GM04503 (cell line): ENCODE measurements at regions not wholly inside any gene's neighbourhood (a gene's known extent, or its start where the extent isn't known, plus 50 kb on each side); places are given as distances from the start of the nearest gene placed in this dataset.

Source experiments
- DNase-seq: peaks from one replicate; pipeline ENCODE4 v3.0.0-alpha.2; 2012; ENCODE audit warnings: low read depth

DNA sequence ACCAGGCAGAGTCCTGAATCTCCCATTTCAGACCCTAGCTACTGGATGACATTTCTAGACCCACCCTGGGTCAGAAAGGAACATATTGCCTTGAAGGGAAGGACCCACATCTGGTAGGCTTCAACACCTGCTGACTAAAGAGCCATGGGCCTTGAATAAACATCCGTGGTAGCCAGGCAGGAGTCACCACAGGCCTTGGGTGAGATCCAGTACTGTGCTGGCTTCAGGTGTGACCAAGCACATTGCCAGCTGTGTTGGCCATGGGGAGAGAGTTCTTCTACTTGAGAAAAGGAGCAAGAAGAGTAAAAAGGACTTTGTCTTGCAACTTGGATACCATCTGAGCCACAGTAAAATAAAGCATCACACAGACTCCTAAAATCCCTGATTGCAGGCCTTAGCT is 332.6 kb downstream of the SLC16A7 start:
- DNase-seq, result no peak

DNA sequence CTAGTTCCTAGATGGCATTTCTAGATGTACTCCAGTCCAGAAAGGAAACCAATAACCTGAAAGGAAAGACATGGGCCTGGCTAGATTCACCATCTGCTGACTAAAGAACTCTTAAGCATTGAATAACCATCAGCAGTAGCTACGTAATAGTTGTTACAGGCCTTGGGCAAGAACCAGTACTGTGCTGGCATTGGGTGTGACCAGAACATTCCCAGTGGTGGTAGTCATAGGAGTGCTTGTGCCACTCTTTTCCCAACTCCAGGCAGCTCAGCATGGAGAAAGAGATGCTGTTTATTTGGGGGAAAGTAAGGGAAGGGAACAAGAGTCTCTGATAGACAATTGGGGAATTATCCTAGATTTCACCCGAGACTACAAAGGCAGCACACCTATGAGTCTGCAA is 333.3 kb downstream of the SLC16A7 start:
- peak; percentile 63 for DNase-seq

DNA sequence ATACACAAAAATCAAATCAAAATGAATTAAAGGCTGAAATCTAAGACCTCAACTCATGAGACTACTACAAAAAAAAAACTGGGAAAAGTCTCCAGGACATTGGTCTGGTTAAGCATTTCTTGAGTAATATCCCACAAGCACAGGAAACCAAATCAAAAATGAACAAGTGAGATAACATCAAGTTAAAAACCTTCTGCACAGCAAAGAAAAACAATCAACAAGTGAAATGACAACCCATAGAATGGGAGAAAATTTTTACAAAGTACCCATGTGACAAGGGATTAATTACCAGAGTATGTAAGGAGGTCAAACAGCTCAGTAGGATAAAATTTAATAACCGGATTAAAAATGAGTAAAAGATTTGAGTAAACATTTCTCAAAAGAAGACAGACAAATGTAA is 338.7 kb downstream of the SLC16A7 start:
- DNase-seq, result no peak

DNA sequence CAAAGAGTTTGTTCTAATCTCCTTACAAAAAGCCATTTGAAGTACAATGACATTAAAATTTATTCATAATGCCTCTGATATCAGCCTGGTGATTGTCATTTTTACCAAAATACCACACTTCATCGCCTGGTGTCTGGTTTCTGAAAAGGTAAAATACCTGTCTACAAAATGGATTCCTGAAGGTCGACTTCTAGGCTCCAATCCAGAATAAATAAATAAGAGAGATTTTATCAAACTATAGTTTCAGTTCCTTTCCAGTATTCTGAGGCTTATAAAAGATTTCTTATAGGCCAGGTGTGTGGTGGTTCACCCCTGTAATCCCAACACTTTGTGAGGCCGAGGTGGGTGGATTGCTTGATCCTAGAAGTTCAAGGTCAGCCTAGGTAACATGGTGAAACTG is 340.7 kb downstream of the SLC16A7 start:
- DNase-seq, result no peak

DNA sequence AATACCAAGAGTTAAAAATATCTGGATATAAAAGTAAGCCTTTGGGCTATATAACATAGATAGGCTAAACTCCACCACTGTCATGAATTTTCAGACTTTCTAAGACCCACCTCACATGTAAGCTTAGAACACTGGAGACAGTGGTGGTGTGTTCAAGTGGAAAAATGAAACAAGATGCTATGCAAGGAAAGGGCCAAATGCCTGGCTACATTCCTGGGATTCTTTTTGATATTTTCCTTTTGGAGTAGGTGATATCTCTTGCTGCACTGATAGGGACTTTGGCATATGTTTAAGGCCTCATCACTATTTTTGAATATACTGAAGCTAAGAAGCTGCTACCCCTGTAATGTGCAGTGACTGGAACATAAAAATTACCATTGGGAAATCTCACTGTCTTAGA is 341.3 kb downstream of the SLC16A7 start:
- no peak for DNase-seq

DNA sequence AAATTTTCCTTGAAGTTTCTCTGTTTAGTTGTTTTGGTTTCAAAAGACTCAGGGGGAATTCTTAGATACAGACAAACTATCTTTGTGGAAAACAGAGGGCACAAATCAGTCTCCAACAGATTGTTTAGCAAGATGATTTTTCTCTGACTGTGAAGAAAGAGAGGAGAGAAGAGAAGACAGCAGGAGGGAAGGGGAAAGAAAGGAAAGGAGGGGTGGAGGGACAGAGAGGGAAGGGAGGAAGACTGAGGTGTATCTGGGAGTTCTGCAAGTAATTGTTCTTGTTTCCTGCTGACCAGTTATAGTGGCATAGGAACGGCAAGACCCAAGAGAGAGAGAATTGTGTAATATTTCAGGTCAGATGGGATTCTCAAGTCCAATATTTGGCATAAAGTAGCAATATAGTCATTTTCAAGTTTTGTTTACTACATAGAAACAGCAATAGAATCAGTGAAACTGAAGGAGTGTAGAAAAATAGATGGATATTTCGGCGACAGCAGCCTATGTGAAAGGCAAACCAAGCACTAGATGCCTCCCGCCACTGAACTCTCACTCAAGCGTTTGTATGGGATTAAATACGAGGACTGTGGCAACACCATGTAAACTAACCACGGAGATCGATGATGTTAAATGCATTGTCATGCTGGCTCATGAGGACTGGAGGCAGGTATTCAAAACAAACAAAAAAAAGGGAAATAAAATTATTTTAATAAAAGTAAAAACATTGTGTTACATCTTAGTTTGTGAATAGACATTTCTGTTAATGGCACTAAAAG is 342.5 kb downstream of the SLC16A7 start:
- DNase-seq, result no peak

DNA sequence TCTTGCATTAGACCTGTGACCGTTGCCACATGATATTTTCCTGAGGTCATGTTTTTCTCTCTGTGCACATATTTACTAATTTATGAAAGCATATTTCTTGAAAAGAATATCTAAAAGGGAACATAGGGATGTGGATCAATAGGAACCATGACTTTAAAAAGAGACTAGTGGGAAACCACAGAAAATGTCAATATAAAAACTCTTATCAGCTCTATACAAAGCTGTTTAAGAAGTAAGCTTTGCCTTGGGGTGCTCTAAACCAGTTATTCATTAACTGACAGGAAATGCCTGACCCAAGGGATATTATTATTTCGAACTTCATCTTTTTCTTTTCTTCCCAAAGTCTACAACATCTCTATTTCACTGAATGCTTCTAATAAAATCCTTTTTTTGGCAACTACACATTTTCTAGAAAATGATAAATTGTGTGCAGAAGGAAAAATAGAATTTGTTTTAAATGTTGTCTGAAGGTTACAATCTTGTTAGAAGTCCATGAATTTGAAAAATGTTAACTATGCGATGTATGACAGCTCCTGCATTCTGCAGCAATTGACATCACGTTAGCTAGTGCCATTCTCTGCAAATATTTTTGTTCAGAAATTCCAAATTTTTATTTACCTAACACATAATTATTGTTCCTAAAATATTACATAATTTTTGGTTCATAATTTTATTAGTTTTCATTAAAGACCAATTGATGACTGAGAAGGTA is 345.0 kb downstream of the SLC16A7 start:
- no peak for DNase-seq

DNA sequence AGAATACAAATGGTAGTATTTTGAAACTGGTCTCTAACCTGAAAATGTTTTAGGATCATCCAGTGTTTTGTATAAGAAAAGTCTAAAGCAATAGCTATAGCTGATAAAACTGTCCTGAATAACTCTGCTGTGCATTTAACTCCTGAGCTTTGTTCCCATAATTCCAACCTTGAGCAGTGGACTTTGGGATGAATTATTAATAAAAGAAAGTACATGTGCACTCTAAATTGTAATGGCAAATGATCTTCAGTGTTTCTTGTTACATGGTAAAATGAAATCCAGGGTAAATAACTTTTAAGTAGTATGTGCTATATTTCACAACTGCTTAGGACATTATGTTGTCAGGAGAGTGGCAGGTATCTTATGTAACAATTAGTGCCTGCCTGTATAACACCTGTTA is 345.6 kb downstream of the SLC16A7 start:
- no peak for DNase-seq

DNA sequence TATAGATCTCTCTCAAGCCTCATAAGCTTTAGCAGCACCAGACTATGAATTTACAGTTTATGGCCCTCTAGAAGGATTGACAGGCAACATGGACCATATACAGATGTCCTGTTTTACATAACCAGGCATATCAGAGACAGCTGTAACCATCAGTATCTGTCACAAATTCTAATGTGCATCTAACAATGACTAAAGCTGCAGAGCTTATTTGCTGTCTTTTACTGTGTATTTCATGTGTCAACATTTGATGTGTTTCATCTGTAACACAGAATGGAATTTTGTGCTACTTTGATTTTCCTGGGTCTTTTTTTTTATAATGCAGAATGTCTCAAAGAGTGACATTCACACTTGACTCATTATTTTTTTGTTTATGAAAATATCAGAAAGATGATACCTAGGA is 348.3 kb downstream of the SLC16A7 start:
- no peak for DNase-seq

DNA sequence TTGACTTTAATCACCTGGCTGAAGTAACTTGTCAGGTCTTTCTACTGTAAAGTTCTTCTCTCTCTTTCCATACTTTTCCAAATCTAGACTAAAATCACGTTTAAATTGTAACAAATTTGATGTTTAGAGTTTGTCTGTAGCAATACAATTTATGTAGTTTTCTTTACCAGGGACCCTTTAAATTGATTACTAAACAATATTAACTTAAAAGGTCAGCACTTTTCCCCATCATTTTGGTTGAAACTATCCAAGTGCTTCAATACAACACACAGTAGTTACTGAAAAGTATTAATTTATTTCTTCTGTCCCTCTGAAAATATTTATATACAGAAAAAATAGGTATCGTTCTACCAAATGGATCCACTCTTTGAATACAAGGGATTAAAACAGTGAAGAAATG is 350.8 kb downstream of the SLC16A7 start:
- DNase-seq, result no peak

DNA sequence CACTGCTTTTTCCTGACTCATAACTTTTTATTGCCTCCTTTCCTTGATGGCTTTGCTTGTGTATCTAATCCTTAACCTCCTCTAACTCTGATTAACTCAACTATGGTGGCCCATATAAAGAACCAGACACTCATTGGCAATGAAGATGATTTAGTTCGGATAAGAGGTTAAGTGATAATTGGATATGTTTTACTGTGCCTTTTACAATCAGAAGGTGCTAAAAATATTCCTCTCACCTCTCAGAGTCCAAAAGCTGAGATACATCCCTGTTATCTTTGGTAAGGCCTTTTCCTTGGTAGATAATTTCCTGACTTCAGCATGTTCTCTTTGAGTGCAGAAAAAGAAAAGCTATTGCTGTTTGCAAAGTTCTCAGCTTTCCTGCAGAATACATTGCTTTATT is 367.7 kb downstream of the SLC16A7 start:
- no peak for DNase-seq

DNA sequence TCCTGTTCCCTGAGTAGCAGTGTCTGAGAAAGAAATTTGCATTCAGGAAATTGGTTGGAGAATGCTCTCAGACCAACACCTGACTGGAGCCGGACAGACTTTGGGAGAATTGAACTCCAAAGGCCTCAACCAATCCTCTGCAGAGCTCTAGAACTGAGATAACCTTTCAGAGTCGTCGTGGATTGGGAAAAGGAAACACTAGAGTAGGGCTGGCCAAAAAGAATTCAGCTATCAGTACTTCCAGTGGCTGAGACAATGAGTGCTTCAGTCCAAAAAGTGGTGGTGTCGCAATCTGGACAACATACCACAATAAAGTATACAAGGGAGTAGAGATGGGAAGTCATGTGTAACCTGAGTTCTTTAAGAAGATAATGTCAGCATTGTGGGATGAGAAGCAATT is 377.1 kb downstream of the SLC16A7 start:
- peak; percentile 56 for DNase-seq

DNA sequence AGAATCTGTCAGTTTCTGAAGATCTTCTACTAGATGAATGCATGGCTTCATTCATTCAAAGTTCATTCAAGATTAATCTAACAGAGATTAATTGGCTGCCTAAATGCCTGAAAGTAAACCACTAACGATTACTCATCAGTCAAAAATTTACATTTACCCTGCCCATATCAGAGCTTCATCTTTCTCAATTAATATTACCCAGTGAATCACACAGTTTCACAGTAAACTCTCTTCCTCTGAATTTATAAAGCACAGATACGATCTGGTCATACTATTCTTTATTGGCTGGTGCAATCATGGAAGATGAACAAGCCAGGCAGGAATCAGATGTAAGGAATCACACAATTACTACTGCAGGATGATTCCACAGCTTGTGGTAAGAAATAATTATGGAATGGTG is 377.7 kb downstream of the SLC16A7 start:
- peak; percentile 61 for DNase-seq

DNA sequence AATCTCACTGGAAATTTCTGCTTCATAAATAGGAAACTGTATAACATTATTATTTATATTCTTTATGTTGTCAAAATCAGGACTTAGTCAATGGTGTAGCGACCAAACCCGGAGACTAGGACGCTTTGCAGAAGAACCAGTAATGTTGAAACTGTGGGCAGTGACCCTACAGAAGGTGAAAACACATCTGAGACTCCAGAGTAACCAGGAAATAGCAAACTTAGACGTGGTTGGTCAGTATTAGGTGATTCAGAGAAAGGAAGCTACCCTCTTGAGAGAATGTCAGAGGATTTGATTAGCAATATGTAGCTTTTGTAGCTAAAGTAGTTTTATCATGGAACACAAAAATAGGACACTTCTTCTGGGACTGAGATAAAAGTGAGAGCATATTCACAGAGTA is 381.9 kb downstream of the SLC16A7 start:
- no peak for DNase-seq

DNA sequence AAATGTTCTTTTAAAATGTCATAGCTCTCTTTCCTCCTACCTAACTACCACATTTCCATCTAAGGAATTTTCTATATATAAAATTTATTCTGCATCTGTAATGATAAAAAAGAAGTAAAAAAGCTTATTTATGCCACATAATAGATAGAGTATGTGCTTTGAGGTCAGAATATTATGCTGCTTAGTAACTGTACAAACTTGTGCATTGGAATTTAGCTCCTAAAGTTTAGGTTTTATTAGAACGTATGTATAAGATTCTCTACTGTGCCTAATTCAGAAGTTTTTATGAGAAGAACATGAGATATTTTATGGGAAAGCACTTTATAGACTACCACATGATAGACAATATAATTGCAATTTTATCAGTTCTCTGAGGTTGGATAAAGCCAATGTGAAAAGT is 384.6 kb downstream of the SLC16A7 start:
- DNase-seq, result no peak

DNA sequence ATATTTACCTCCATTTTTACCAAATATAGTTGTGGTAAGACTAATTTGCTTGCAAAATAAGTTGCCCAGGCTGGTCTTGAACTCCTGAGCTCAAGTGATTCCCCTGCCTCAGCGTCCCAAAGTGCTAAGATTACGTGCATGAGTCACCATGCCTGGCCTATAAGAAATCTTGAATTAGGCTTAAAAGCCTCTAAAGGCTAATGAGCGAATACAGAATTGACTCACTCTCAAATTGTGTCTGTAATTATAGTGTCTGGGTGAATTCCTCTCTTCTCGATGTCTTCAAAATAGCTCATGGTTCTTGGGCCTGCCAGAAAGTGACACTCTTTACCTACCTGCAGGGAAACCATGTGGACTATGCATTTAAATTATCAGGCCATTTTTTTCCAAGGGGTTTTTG is 403.5 kb downstream of the SLC16A7 start:
- DNase-seq, result no peak

DNA sequence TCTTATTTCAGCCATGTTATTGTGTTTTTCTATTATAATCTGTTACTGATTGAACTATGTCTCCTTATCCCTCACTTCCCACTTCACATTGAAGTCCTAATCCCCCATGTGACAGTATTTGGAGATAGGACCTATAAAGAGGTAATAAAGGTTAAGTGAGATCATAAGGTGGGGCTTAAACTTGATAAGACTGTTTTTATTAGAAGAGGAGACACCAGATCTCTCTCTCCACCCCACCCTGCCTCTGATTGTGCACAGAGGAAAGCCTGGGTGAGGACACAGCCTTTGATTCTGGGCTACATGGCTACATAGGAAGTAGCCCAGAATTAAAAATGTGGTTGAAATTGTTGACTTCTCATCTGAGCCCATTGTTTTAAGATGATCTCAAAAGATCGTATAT is 414.7 kb downstream of the SLC16A7 start:
- no peak for DNase-seq

DNA sequence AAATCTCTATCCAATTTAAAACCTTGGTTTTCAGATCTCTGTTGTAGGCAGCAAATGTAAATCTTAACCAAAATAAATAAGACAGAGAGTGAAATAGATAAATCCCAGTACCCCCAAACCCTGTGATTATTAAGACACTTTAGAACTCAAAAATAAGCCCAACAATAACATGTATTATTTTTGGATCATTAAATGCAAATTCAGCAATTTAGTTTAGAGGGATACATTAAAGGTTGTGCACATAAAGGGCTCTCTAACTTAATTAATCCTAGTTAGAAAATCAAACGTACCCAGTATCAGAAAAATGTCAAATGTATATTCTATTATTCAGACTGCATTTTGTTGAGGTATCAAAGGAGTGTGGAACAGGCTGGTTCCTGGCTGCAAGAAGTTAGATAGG is 416.8 kb downstream of the SLC16A7 start:
- no peak for DNase-seq

DNA sequence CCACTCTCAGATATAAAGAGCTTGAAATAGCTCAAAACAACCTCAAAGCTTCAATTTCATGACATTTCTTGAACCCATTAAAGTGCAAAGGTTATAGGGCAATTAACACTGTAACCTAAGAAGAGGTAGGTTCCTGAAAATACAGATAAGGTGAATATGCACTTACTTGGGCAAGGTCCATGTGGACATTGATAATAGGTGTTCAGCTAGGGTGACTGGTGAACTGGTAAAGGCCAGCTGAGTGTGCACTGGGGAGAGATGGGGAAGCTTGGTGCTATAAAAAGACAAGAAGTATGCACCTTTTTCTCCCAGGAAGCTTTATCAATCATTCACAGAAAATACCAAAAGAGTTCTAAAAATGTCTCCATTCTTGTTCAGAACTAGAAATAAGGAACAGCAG is 418.6 kb downstream of the SLC16A7 start:
- no peak for DNase-seq

DNA sequence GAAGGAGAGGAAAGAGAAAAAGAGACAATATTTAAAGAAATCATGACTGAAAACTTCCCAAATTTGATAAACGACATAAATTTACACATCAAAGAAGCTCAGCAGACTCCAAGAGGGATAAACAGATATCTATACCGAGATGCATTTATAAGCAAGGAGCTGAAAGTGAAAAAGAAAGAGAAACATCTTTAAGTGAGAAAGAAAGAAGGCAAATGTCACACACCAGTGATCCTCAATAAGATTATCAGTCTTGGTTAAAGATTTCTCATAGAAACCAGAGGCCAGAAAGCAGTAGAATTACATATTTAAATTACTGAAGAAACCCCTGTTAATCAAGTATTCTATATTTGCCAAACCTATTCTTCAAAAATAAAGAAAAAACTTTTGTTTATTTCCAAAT is 424.2 kb downstream of the SLC16A7 start:
- DNase-seq, result no peak

DNA sequence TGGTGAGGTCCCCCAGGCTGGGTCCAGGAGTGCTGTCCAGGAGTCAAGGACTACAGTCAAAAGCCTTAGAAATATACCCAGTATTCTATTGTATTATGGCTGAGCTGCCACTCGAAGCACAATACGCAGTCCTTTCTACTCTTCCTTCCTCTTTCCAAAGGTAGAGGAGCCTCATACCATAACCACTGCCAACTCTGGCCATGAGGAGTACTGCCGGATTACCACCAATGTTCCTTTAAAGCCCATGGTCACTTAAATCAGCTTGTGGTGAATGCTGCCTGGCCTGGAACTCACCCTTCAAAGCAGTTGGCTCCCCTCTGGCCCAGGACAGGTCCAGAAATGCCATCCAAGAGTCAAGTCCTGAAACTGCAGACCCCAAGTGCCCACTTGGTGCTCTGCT is 425.4 kb downstream of the SLC16A7 start:
- no peak for DNase-seq

DNA sequence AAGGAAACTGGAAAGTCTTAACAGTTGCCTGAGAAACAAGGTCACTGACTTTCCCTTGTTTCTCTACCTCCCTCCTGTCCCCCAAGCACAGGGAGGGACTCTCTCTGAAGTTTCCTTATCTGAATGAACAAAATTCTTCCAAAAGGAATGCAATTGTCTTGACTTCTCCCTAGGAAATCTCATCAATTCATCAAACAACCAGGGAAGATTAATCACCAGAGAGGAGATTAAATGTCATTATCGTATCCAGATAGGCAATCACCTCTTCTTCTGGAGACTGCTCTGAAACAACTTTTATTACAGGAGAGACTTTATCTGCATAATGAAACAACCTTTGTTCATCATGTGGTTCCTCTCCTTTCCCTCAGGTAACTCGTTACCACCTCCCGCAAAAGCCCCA is 431.4 kb downstream of the SLC16A7 start:
- DNase-seq, result no peak

DNA sequence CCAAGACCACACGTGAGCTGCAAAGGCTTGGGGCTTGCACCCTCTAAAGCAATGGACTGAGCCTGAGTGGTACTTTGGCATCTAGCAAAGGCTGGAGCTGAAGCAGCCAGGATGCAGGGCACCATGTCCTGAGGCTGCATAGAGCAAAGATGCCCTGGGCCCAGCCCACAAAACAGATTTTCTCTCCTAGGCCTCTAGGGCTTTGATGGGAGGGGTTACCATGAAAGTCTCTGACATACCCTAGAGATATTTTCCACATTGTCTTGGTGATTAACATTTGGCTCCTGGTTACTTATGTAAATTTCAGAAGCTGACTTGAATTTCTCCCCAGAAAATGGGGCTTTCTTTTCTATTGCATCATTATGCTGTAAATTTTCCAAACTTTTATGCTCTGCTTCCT is 438.3 kb downstream of the SLC16A7 start:
- no peak for DNase-seq

DNA sequence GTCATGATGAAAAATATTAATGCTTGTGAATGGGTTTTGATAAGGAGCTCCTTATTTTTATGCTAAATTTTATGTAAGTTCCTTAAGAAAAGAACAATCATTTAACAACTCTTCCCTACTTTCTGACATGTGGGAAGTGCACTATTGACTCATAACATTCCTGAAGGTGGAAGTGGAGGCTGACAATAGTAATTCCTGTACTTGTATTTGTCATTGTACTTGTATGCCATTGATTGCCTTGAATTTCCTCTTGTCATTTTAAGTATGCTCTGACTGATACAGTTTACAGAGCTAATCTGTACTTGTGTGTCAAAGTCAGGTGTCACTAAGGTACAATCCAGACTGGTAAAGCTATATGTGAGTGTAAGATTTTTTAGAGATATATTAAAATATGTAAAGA is 440.0 kb downstream of the SLC16A7 start:
- DNase-seq, result peak; percentile 13
